A549 (cell line): ENCODE measurements at regions not wholly inside any gene's neighbourhood (a gene's known extent, or its start where the extent isn't known, plus 50 kb on each side); places are given as distances from the start of the nearest gene placed in this dataset.

Experiments used
- CBX2 ChIP-seq: fragments of 200-600 bp; sonication (generic); IDR thresholded peaks from 2 replicates; pipeline ENCODE4 v1.6.1; 2016; ENCODE audit warnings: low read depth, mild to moderate bottlenecking, borderline replicate concordance
- EHMT2 ChIP-seq: fragments of 200-600 bp; sonication (generic); IDR thresholded peaks from 2 replicates; pipeline ENCODE4 v1.6.1; 2016; ENCODE audit warnings: antibody characterized with exemption, low read depth, mild to moderate bottlenecking, moderate library complexity
- ESRRA ChIP-seq: fragments of 150-350 bp; IDR thresholded peaks from 2 replicates; pipeline ENCODE4 v1.6.1; 2014; ENCODE audit warnings: mild to moderate bottlenecking, low read length, borderline replicate concordance
- HOXB13 ChIP-seq: fragments of 250-450 bp; sonication (Bioruptor Pico); IDR thresholded peaks from 2 replicates; pipeline ENCODE4 v1.5.0; 2020; ENCODE audit warnings: low read depth, mild to moderate bottlenecking, moderate library complexity
- MAFK ChIP-seq: fragments of 450-650 bp; IDR thresholded peaks from 2 replicates; pipeline ENCODE4 v1.6.1; 2014; ENCODE audit not compliant: partially characterized antibody
- MAZ ChIP-seq: fragments of 150-350 bp; IDR thresholded peaks from 2 replicates; pipeline ENCODE4 v1.6.1; 2014; ENCODE audit warnings: antibody characterized with exemption, low read depth, low read length, borderline replicate concordance
- POLR2A ChIP-seq: IDR thresholded peaks from 2 replicates; pipeline ENCODE4 v1.6.1; 2012; ENCODE audit warnings: mild to moderate bottlenecking, low read length
- SMC3 ChIP-seq: fragments of >200 bp; sonication (Bioruptor Twin); formaldehyde crosslinking; IDR thresholded peaks from 3 replicates; pipeline ENCODE4 v1.6.1; 2018; ENCODE audit warnings: inconsistent platforms
- TF ChIP-seq, protein P1 (sequence below): fragments of >200 bp; sonication (Bioruptor Twin); formaldehyde crosslinking; IDR thresholded peaks from 3 replicates; pipeline ENCODE4 v1.5.1; 2016
- TF ChIP-seq, protein P2 (sequence below): IDR thresholded peaks from 2 replicates; pipeline ENCODE4 v1.6.1; 2012

GRCh38 chr14:98803196-98803595, 468.8 kb downstream of the BCL11B start:
- TF ChIP-seq, protein P1, sequence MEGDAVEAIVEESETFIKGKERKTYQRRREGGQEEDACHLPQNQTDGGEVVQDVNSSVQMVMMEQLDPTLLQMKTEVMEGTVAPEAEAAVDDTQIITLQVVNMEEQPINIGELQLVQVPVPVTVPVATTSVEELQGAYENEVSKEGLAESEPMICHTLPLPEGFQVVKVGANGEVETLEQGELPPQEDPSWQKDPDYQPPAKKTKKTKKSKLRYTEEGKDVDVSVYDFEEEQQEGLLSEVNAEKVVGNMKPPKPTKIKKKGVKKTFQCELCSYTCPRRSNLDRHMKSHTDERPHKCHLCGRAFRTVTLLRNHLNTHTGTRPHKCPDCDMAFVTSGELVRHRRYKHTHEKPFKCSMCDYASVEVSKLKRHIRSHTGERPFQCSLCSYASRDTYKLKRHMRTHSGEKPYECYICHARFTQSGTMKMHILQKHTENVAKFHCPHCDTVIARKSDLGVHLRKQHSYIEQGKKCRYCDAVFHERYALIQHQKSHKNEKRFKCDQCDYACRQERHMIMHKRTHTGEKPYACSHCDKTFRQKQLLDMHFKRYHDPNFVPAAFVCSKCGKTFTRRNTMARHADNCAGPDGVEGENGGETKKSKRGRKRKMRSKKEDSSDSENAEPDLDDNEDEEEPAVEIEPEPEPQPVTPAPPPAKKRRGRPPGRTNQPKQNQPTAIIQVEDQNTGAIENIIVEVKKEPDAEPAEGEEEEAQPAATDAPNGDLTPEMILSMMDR = no peak
- TF ChIP-seq POLR2A (no peak), CBX2 (no peak), HOXB13 (no peak), ESRRA (no peak), MAFK (no peak), MAZ (no peak), EHMT2 (no peak), SMC3 (no peak)
- TF ChIP-seq, protein P2, sequence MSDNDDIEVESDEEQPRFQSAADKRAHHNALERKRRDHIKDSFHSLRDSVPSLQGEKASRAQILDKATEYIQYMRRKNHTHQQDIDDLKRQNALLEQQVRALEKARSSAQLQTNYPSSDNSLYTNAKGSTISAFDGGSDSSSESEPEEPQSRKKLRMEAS = no peak
